GM18502 (cell line): ENCODE measurements at regions not wholly inside any gene's neighbourhood (a gene's known extent, or its start where the extent isn't known, plus 50 kb on each side); places are given as distances from the start of the nearest gene placed in this dataset.
"Not testable (repeated sequence)": the region's sequence is repeated elsewhere in the genome, so short reads cannot be mapped to it uniquely, and the experiment has no call there.

Source experiments
- ATAC-seq: cut with Tn5 transposase; IDR thresholded peaks from one replicate; pipeline ENCODE4 v1.9.1; 2021; ENCODE audit warnings: mild to moderate bottlenecking; ENCODE audit not compliant: unreplicated experiment, poor library complexity

DNA sequence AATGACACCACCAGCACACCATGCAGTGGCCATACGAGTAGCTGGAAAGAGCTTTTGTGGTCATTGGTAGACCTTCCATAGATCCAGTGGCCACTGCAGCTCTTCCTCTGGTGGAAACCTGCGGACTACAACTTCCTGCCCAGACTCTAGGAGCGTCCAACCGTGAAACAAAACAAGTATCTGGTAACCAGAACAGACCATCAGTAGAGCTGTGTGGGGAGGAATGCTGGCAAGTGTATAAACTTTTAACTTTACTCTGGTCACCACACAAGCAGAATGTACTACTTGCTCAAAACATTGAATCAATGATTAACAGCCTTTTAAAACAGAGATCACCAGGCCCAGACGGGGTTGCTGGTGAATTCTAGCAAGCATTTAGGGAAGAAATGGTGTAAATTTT, 154.7 kb upstream of the DGKB start:
- no peak for ATAC-seq

GRCh38 chr7:15054304-15054703, 151.8 kb upstream of the DGKB start:
- not testable (repeated sequence) for ATAC-seq

DNA sequence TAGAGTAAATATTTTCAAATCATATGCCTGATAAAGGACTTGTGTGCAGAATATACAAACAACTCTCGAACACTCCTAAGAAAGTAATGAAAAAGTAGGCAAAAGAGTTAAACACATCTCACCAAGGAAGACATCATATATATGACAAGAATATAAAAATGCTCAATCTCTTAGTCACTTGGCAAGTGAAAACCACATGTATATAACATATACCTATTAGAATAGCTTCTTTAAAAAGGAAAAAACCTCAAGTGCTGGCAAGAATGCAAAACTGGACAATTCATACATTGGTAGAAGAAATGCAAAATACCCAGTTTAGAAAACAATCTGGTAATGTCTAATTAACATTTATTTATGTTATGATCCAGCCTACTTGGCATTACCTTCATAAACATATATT, 146.6 kb upstream of the DGKB start:
- ATAC-seq: no peak

- no peak for ATAC-seq
Observed at GRCh38 chr7:15046861-15047260, 144.3 kb upstream of the DGKB start.

DNA sequence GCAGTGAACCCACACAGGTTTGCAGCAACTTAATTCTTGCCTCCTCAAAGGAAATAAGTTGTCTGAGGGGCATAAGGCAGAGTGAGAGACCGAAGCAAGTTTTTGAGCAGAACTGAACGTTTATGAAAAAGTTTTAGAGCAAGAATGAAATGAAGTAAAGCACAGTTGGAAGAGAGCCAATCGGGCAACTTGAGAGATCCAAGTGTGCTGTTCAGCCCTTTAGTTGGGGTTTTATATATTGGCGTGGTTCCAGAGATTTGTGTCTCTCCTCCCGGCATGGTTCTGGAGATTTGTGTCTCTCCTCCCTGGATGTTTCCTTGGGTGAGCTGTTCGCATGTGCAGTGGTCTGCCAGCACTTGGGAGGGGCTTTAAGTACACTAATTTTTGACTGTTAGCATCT, 141.4 kb upstream of the DGKB start:
- ATAC-seq: no peak

GRCh38 chr7:15042285-15043065, 139.9 kb upstream of the DGKB start:
- ATAC-seq: no peak

GRCh38 chr7:15041226-15041625, 138.7 kb upstream of the DGKB start:
- no peak for ATAC-seq

DNA sequence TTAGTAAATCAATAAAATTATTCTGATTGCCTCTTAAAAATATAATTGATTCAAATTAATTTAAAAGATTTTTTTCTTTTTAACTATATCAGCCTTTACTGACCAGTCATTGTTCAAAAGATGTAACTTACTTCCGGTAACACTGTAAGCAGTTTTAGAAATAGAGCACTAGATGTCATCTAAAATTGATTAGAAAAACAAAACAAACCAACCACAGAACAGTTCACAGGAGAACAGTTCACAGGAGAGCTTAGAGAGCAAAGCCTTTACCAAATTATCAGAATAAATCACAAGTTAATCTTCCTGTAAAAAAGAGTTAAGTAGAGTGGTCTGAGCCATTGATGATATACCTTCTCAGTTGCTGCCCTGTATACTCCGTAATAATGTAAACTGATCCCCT, 133.3 kb upstream of the DGKB start:
- no peak for ATAC-seq

- ATAC-seq: no peak
Observed at GRCh38 chr7:15033039-15033438, 130.5 kb upstream of the DGKB start.

DNA sequence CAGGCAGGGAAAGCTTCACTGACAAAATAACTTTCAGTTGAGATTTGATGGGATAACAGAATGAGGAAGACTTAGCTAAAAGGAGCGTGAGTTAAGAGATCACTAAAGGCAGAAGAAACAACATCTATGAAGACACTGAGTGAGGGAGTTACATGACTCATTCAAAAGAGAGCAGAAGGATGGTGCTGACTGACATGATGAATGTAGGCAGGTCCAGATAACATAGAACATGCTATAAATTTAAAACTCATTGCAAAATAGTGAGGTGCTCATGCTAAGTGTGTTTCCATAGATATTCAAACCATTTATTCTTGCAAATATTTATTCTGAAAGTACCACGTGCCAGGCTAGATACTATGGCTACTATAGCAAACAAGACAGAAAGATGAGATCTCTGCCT, 116.4 kb upstream of the DGKB start:
- ATAC-seq: no peak

DNA sequence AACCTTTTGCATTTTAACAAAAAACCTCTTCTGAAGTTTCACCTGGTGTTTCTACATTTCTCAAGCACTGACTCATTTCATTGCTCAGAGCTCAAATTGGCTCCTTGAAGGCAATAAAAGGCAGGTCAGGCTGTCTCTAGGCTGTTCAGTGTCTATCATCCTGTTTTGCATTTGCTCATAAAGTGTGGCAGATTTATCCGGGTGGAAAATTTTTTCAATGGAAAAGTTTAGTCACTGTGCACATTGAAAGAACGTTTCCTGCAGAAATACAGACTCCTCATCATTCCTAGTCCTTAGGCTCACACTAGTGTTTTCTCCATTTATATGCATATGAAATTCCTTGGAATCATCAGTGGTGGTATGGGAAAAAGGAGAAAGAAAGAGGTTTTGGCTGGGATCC, 114.2 kb upstream of the DGKB start:
- no peak for ATAC-seq

DNA sequence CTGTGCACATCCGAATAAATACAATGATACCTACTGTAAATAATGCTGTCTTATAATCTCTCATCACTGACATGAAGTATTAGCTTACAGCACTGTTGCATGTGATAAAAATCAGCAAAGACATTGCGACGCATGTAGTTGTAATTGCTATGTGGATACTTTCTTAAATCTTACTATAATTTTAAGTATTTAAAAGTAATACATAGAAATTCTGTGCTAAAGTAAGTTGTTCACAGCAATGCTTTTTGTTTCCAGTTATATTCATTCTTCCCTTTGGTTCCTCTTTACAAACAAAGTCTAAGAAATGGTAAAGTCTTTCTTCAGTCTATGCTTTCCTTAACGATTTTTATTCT, 113.7 kb upstream of the DGKB start:
- ATAC-seq: no peak

GRCh38 chr7:15015545-15016314, 113.2 kb upstream of the DGKB start:
- ATAC-seq: peak; percentile 94

- ATAC-seq: no peak
Observed at GRCh38 chr7:15012135-15012534, 109.6 kb upstream of the DGKB start.

DNA sequence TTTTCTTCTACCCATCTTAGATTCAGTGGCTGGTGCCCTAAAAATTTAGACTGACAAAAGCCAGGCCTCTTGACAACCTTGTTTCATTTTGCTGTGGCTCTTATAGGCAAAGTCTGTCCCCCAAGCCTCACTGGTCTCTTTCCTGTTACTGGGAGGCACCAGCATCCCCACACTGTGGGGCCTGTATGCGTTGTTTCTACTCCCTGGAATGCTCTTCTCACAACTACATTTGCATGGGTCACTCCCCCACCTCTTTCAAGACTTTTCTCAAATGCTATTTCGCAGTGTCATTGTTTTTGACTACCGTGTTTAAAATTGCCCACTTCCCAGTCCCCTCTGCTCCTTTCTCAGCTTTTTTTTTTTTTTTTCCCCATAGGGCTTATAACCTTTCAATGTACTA, 108.7 kb upstream of the DGKB start:
- ATAC-seq: no peak

GRCh38 chr7:15007507-15007906, 105.0 kb upstream of the DGKB start:
- no peak for ATAC-seq

- no peak for ATAC-seq
Observed at GRCh38 chr7:15005672-15006071, 103.1 kb upstream of the DGKB start.

- ATAC-seq: no peak
Observed at GRCh38 chr7:15000157-15000556, 97.6 kb upstream of the DGKB start.

GRCh38 chr7:14999331-14999730, 96.8 kb upstream of the DGKB start:
- ATAC-seq: no peak

DNA sequence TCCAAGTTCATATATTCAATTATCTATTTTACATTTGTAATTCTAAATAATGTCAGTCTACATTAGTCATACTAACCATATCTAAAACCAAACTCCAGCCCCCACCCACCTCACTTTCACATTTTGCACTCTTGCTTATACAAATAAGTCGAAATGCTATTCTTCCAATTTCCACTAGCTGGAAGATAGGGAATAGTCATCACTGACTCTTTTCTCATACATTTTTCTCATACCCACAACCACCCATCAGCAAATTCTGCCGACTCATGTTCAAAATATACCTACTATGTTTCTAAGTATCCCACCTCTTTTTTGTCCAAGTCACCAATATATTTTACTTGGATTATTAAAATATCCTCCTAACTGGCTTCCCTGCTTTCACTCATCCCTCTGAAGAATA, 93.2 kb upstream of the DGKB start:
- no peak for ATAC-seq

GRCh38 chr7:14988941-14989340, 86.4 kb upstream of the DGKB start:
- no peak for ATAC-seq

- no peak for ATAC-seq
Observed at GRCh38 chr7:14978687-14979086, 76.1 kb upstream of the DGKB start.
